GM12878 (cell line): ENCODE measurements at regions not wholly inside any gene's neighbourhood (a gene's known extent, or its start where the extent isn't known, plus 50 kb on each side); places are given as distances from the start of the nearest gene placed in this dataset.
"Not testable (repeated sequence)": the region's sequence is repeated elsewhere in the genome, so short reads cannot be mapped to it uniquely, and the experiment has no call there.

Source experiments
- ATAC-seq: fragments of 200-7000 bp; cut with Tn5 transposase; 3 replicates; pipeline ENCODE4 v1.9.1; 2020; ENCODE audit warnings: mild to moderate bottlenecking, moderate library complexity
- BruUV-seq: library from RNA; stranded (reverse); fragments of 400-500 nt; replicated peaks from 2 replicates; lab custom pipeline; 2021; lab: Mats Ljungman, UMichigan
- CTCF ChIA-PET: fragments of 300-600 bp; sonication (Branson Sonifier 250); formaldehyde crosslinking; extraction: SDS; loops from one replicate; lab custom pipeline; 2021; ENCODE audit warnings: inconsistent platforms; lab: Yijun Ruan, JAX
- POLR2A ChIA-PET: fragments of 350-600 bp; formaldehyde crosslinking; extraction: SDS; loops from one replicate; lab custom pipeline; 2021; ENCODE audit warnings: inconsistent platforms; lab: Charles Lee
- RAD21 ChIA-PET: fragments of 300-600 bp; sonication (Branson Sonifier 250); formaldehyde crosslinking; loops from one replicate; lab custom pipeline; 2023; ENCODE audit warnings: antibody characterized with exemption; ENCODE audit not compliant: unreplicated experiment; lab: Charles Lee
- SMC1A ChIA-PET: fragments of 300-600 bp; sonication (Branson Sonifier 250); formaldehyde crosslinking; loops from one replicate; lab custom pipeline; 2023; ENCODE audit not compliant: unreplicated experiment, uncharacterized antibody; lab: Charles Lee
- DNase-seq: peaks from one replicate; pipeline ENCODE4 v3.0.0-alpha.2; 2011; ENCODE audit warnings: low read depth, low spot score
- FAIRE-seq: peaks from 3 replicates; lab custom pipeline; 2011; peaks lifted over from hg19 to GRCh38; lab: Jason Lieb, UNC
- H2AFZ ChIP-seq: 2 replicates; pipeline ENCODE4 v1.6.0; 2011; ENCODE audit warnings: low read depth, low read length, control low read depth; ENCODE audit not compliant: control insufficient read depth
- H3K27ac ChIP-seq: 2 replicates; pipeline ENCODE4 v1.5.1; 2011; ENCODE audit warnings: control low read depth; ENCODE audit not compliant: control insufficient read depth, insufficient read depth
- H3K27me3 ChIP-seq, 2 experiments: replicated peaks in 1 of 2; 2 replicates each; pipeline versions ENCODE4 v1.6.0 to v1.6.1; 2011; ENCODE audit warnings: low read length in 1 of 2; ENCODE audit not compliant: control insufficient read depth in 2 of 2, insufficient read depth in 2 of 2
- H3K36me3 ChIP-seq, 2 experiments: 2 replicates each; pipeline ENCODE4 v1.5.1; 2011; ENCODE audit warnings: low read length in 1 of 2; ENCODE audit not compliant: control insufficient read depth in 2 of 2, insufficient read depth in 2 of 2
- H3K4me1 ChIP-seq: 2 replicates; pipeline ENCODE4 v1.6.1; 2011; ENCODE audit warnings: mild to moderate bottlenecking, low read length, moderate library complexity, mixed read lengths; ENCODE audit not compliant: control insufficient read depth, insufficient read depth
- H3K4me2 ChIP-seq: 2 replicates; pipeline ENCODE4 v1.6.0; 2011; ENCODE audit warnings: control low read depth; ENCODE audit not compliant: control insufficient read depth, insufficient read depth
- H3K4me3 ChIP-seq: fragments of 200-600 bp; sonication (generic); 2 replicates; pipeline ENCODE4 v1.5.1; 2016
- H3K79me2 ChIP-seq: 2 replicates; pipeline ENCODE4 v1.6.0; 2011; ENCODE audit warnings: low read length; ENCODE audit not compliant: control insufficient read depth, insufficient read depth
- H3K9ac ChIP-seq: 2 replicates; pipeline ENCODE4 v1.8.0; 2011; ENCODE audit warnings: low read length, control low read depth, mixed read lengths; ENCODE audit not compliant: control insufficient read depth, insufficient read depth
- H3K9me3 ChIP-seq: replicated peaks from 3 replicates; pipeline ENCODE4 v1.5.1; 2011; ENCODE audit warnings: mild to moderate bottlenecking, low read length; ENCODE audit not compliant: control insufficient read depth, insufficient read depth
- H4K20me1 ChIP-seq: 2 replicates; pipeline ENCODE4 v1.6.0; 2011; ENCODE audit not compliant: control insufficient read depth, insufficient read depth
- IKZF1 ChIP-seq: fragments of 450-650 bp; conservative IDR thresholded peaks from 2 replicates; pipeline ENCODE4 v1.6.1; 2017; ENCODE audit warnings: antibody characterized with exemption, mild to moderate bottlenecking
- IRF5 ChIP-seq: fragments of 450-650 bp; IDR thresholded peaks from 2 replicates; pipeline ENCODE4 v1.6.1; 2017; ENCODE audit warnings: borderline replicate concordance
- ZNF384 ChIP-seq: IDR thresholded peaks from 2 replicates; pipeline ENCODE4 v1.6.1; 2012; ENCODE audit warnings: low read depth, mild to moderate bottlenecking, low read length, improper control_type of control experiment, borderline replicate concordance
- ZZZ3 ChIP-seq: IDR thresholded peaks from 2 replicates; pipeline ENCODE4 v1.6.1; 2011; ENCODE audit warnings: low read depth; ENCODE audit not compliant: control insufficient read depth, insufficient read length
- WGBS: methylation state at CpG from one replicate; pipeline ENCODE4 v1.1.6; 2016; ENCODE audit warnings: low lambda C conversion rate; ENCODE audit not compliant: insufficient replicate concordance, insufficient coverage; ENCODE audit errors: missing lambda C conversion rate; 5-methylcytosine and 5-hydroxymethylcytosine counted together
- in situ Hi-C: fragments of 300-500 bp; cut with MboI; formaldehyde crosslinking; loops from 9 replicates; pipeline ENCODE4 v1.14.3; 2018; ENCODE audit warnings: mixed read lengths
- intact Hi-C: fragments of 100-400 bp; cut with micrococcal nuclease; formaldehyde crosslinking; loops from one replicate; pipeline ENCODE4 v1.14.2; 2022; ENCODE audit not compliant: unreplicated experiment
- TF ChIP-seq, protein P1 (sequence below): fragments of 450-650 bp; IDR thresholded peaks from 2 replicates; pipeline ENCODE4 v1.6.1; 2018; ENCODE audit warnings: borderline replicate concordance, mild to moderate bottlenecking; ENCODE audit not compliant: partially characterized antibody
- TF ChIP-seq, protein P2 (sequence below): fragments of 450-650 bp; IDR thresholded peaks from 2 replicates; pipeline ENCODE4 v1.6.1; 2016; ENCODE audit warnings: mild to moderate bottlenecking, moderate library complexity, borderline replicate concordance

DNA sequence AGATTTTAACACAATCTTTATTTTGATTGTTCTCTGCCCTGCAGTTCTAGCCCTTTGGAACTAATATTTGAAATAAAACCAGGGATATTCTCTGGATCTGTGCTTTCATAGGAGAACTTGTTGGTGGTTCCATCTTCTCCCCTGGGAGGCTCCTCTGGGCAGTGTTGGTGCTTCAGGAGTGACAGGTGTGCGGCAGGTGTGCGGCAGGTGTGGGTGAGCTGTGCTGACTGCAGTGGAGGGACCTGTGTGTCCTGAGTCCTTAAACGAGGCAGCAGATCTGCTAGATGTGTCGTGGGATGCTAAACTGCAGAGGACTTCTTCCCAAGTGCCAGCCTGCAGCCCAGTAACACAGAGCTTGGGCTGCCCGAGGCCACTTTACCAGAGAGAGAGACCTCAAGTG lies 98.4 kb downstream of the LYZL1 start:
- H3K4me3 ChIP-seq, result no peak overlapping the region
- H3K27ac ChIP-seq, result no peak overlapping the region
- TF ChIP-seq, protein P1, sequence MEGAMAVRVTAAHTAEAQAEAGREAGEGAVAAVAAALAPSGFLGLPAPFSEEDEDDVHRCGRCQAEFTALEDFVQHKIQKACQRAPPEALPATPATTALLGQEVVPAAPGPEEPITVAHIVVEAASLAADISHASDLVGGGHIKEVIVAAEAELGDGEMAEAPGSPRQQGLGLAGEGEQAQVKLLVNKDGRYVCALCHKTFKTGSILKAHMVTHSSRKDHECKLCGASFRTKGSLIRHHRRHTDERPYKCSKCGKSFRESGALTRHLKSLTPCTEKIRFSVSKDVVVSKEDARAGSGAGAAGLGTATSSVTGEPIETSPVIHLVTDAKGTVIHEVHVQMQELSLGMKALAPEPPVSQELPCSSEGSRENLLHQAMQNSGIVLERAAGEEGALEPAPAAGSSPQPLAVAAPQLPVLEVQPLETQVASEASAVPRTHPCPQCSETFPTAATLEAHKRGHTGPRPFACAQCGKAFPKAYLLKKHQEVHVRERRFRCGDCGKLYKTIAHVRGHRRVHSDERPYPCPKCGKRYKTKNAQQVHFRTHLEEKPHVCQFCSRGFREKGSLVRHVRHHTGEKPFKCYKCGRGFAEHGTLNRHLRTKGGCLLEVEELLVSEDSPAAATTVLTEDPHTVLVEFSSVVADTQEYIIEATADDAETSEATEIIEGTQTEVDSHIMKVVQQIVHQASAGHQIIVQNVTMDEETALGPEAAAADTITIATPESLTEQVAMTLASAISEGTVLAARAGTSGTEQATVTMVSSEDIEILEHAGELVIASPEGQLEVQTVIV, result no peak
- TF ChIP-seq IKZF1, result no peak
- TF ChIP-seq ZNF384, result no peak
- TF ChIP-seq IRF5, result no peak
- TF ChIP-seq ZZZ3, result no peak
- TF ChIP-seq, protein P2, sequence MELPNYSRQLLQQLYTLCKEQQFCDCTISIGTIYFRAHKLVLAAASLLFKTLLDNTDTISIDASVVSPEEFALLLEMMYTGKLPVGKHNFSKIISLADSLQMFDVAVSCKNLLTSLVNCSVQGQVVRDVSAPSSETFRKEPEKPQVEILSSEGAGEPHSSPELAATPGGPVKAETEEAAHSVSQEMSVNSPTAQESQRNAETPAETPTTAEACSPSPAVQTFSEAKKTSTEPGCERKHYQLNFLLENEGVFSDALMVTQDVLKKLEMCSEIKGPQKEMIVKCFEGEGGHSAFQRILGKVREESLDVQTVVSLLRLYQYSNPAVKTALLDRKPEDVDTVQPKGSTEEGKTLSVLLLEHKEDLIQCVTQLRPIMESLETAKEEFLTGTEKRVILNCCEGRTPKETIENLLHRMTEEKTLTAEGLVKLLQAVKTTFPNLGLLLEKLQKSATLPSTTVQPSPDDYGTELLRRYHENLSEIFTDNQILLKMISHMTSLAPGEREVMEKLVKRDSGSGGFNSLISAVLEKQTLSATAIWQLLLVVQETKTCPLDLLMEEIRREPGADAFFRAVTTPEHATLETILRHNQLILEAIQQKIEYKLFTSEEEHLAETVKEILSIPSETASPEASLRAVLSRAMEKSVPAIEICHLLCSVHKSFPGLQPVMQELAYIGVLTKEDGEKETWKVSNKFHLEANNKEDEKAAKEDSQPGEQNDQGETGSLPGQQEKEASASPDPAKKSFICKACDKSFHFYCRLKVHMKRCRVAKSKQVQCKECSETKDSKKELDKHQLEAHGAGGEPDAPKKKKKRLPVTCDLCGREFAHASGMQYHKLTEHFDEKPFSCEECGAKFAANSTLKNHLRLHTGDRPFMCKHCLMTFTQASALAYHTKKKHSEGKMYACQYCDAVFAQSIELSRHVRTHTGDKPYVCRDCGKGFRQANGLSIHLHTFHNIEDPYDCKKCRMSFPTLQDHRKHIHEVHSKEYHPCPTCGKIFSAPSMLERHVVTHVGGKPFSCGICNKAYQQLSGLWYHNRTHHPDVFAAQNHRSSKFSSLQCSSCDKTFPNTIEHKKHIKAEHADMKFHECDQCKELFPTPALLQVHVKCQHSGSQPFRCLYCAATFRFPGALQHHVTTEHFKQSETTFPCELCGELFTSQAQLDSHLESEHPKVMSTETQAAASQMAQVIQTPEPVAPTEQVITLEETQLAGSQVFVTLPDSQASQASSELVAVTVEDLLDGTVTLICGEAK, result no peak
- H3K4me2 ChIP-seq, result no peak overlapping the region
- no peaks in the 10 kb centered on the region for H3K36me3 ChIP-seq
- POLR2A ChIA-PET, result no interaction called here
- 40% methylated on average over 5 of the region's 5 CpGs for WGBS
- RAD21 ChIA-PET, result interaction anchor here (1.0 kb wide), 1 partner anchor 49 kb away, joined by 5 read pairs; no protein-coding TSS in a partner anchor
- intact Hi-C loops (loop anchor here (5.0 kb wide), 2 partner anchors 60 to 110 kb away; no protein-coding TSS in a partner anchor), in situ Hi-C loops (no loop called here)
- H3K4me1 ChIP-seq, result no peaks in the 10 kb centered on the region
- SMC1A ChIA-PET, result interaction anchor here (1.8 kb wide), 1 partner anchor 109 kb away, joined by 8 read pairs; no protein-coding TSS in a partner anchor
- no peaks in the 10 kb centered on the region for H4K20me1 ChIP-seq
- CTCF ChIA-PET, result interaction anchor here (0.7 to 2.2 kb wide), 6 partner anchors 20 to 216 kb away, joined by 3 to 11 read pairs (median 4); no protein-coding TSS in a partner anchor
- H2AFZ ChIP-seq, result no peak overlapping the region
- H3K27me3 ChIP-seq, result no peaks in the 10 kb centered on the region
- FAIRE-seq, result no peak
- no peak for DNase-seq
- no peaks in the 10 kb centered on the region for H3K79me2 ChIP-seq
- no TSS peak for BruUV-seq
- H3K9ac ChIP-seq, result no peak overlapping the region
- no peaks in the 10 kb centered on the region for H3K9me3 ChIP-seq
- ATAC-seq, result no peak

- H3K9me3 ChIP-seq, POLR2A ChIA-PET, H4K20me1 ChIP-seq, BruUV-seq, H3K4me1 ChIP-seq, SMC1A ChIA-PET, H2AFZ ChIP-seq, H3K79me2 ChIP-seq, H3K9ac ChIP-seq, RAD21 ChIA-PET, in situ Hi-C loops, H3K27me3 ChIP-seq, DNase-seq, H3K4me2 ChIP-seq, H3K27ac ChIP-seq, ATAC-seq, H3K4me3 ChIP-seq, FAIRE-seq, H3K36me3 ChIP-seq: not testable (repeated sequence)
- 22% methylated on average over 2 of the region's 2 CpGs for WGBS
- intact Hi-C loops, result loop anchor here (5.0 kb wide), 2 partner anchors 59 to 109 kb away; no protein-coding TSS in a partner anchor
- CTCF ChIA-PET, result interaction anchor here (0.7 to 2.8 kb wide), 4 partner anchors 10 to 531 kb away, joined by 3 to 12 read pairs (median 4); no protein-coding TSS in a partner anchor
Measured at GRCh38 chr10:29388112-29388511, 99.2 kb downstream of the LYZL1 start.
